ENCODE measurements at regions not wholly inside any gene's neighbourhood (a gene's known extent, or its start where the extent isn't known, plus 50 kb on each side); places are given as distances from the start of the nearest gene placed in this dataset.

DNA sequence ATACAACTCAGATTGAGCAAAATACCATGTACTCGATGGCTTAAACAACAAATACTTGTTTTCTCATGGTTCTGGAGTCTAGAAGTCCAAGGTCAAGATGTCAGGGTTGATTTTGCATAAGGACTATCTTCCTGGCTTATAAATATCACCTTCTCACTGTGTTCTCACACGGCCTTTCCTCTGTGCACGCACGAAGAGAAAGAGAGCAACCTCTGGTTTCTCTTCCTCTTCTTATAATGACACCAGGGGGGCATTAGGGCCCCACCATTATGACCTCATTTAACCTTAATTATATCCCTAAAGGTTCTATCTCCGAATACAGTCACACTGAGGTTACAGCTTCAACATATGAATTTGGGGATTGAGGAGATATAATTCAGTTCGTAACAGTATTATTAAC is 504.0 kb downstream of the MAGEE1 start:
- TF ChIP-seq CEBPB (IDR thresholded peaks at IDR 0.05; ENCODE audit: low read depth) (no peak), YY1 (IDR thresholded peaks at IDR 0.05; ENCODE audit: extremely low read depth, insufficient replicate concordance, low read depth, low read length) (no peak), POLR2A (IDR thresholded peaks at IDR 0.05; ENCODE audit: borderline replicate concordance, extremely low read depth, insufficient read depth, insufficient read length) (no peak), EGR1 (IDR thresholded peaks at IDR 0.05; ENCODE audit: low read depth) (no peak), RAD21 (IDR thresholded peaks at IDR 0.05; ENCODE audit: low read depth) (no peak), EZH2phosphoT487 (IDR thresholded peaks at IDR 0.05; ENCODE audit: borderline replicate concordance) (no peak), ZNF274 (IDR thresholded peaks at IDR 0.05; ENCODE audit: low read depth, low read length) (no peak), EZH2 (IDR thresholded peaks at IDR 0.05) (no peak), TCF7L2 (IDR thresholded peaks at IDR 0.05; ENCODE audit: borderline replicate concordance, extremely low read depth, insufficient read depth, insufficient read length) (no peak), POLR2AphosphoS5 (IDR thresholded peaks at IDR 0.05; ENCODE audit: low read depth, low read length) (no peak)
- TF ChIP-seq, protein P1, sequence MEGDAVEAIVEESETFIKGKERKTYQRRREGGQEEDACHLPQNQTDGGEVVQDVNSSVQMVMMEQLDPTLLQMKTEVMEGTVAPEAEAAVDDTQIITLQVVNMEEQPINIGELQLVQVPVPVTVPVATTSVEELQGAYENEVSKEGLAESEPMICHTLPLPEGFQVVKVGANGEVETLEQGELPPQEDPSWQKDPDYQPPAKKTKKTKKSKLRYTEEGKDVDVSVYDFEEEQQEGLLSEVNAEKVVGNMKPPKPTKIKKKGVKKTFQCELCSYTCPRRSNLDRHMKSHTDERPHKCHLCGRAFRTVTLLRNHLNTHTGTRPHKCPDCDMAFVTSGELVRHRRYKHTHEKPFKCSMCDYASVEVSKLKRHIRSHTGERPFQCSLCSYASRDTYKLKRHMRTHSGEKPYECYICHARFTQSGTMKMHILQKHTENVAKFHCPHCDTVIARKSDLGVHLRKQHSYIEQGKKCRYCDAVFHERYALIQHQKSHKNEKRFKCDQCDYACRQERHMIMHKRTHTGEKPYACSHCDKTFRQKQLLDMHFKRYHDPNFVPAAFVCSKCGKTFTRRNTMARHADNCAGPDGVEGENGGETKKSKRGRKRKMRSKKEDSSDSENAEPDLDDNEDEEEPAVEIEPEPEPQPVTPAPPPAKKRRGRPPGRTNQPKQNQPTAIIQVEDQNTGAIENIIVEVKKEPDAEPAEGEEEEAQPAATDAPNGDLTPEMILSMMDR (IDR thresholded peaks at IDR 0.05 in 2 of 3, conservative IDR thresholded peaks at IDR 0.05 in 1 of 3; ENCODE audit: borderline replicate concordance in 1 of 3, insufficient read depth in 1 of 3, low read depth in 2 of 3, low read length in 2 of 3): no peak
- TF ChIP-seq, protein P2, sequence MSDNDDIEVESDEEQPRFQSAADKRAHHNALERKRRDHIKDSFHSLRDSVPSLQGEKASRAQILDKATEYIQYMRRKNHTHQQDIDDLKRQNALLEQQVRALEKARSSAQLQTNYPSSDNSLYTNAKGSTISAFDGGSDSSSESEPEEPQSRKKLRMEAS (IDR thresholded peaks at IDR 0.05): no peak
